HUES6 (cell line): ENCODE measurements at regions not wholly inside any gene's neighbourhood (a gene's known extent, or its start where the extent isn't known, plus 50 kb on each side); places are given as distances from the start of the nearest gene placed in this dataset.

Source experiments
- H3K27ac ChIP-seq: 2 replicates; pipeline ENCODE4 v1.7.0; 2013; ENCODE audit warnings: low read depth, mild to moderate bottlenecking, low read length, inconsistent platforms
- H3K27me3 ChIP-seq: 2 replicates; pipeline ENCODE4 v1.6.1; 2013; ENCODE audit warnings: low read length; ENCODE audit not compliant: control insufficient read depth, insufficient read depth
- H3K36me3 ChIP-seq: 2 replicates; pipeline ENCODE4 v1.6.1; 2013; ENCODE audit warnings: low read length; ENCODE audit not compliant: control insufficient read depth, insufficient read depth
- H3K4me1 ChIP-seq: 2 replicates; pipeline ENCODE4 v1.6.1; 2013; ENCODE audit warnings: low read length; ENCODE audit not compliant: control insufficient read depth, insufficient read depth
- H3K4me3 ChIP-seq: 2 replicates; pipeline ENCODE4 v1.5.1; 2013; ENCODE audit warnings: low read depth, low read length
- H3K9ac ChIP-seq: one replicate; pipeline ENCODE4 v1.6.1; 2013; ENCODE audit warnings: mild to moderate bottlenecking, low read length
- H3K9me3 ChIP-seq: 2 replicates; pipeline ENCODE4 v1.6.1; 2013; ENCODE audit warnings: low read depth, low read length; ENCODE audit not compliant: control insufficient read depth, insufficient read depth

GRCh38 chr11:30772908-30773307 lies 186.8 kb upstream of the MPPED2 start:
- no peaks in the 10 kb centered on the region for H3K9me3 ChIP-seq
- peaks cover 12% of the 10 kb centered on the region for H3K4me1 ChIP-seq
- H3K27me3 ChIP-seq: no peaks in the 10 kb centered on the region
- no peak overlapping the region for H3K4me3 ChIP-seq
- H3K27ac ChIP-seq: no peak overlapping the region
- H3K9ac ChIP-seq: no peak overlapping the region
- no peaks in the 10 kb centered on the region for H3K36me3 ChIP-seq

DNA sequence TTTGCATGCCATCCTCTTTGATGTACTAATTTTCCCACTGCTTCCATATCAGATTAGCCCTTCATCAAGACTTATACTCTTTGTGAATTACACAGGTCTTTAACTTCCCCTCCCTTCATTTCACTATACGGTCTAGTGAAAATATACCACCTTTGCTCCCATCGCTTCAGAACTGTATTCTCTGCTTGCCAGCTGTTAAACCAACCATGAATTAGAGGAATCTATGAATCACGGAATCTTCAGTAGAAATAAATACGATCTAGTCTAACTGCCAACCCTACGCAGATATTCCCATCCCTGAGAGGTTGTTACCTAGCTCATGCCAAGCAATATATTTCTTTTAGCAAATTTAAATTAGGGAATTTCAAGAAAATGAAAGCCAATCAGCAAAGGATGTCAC lies 177.8 kb upstream of the MPPED2 start:
- Histone ChIP-seq H3K27me3 (no peaks in the 10 kb centered on the region), H3K9ac (no peak overlapping the region), H3K4me3 (no peak overlapping the region), H3K36me3 (no peaks in the 10 kb centered on the region), H3K4me1 (no peaks in the 10 kb centered on the region), H3K9me3 (peaks cover 2% of the 10 kb centered on the region; the same call in 1 of the 2 replicates), H3K27ac (no peak overlapping the region)

GRCh38 chr11:30762188-30762587 lies 176.0 kb upstream of the MPPED2 start:
- Histone ChIP-seq H3K36me3 (no peaks in the 10 kb centered on the region), H3K27me3 (no peaks in the 10 kb centered on the region), H3K4me3 (no peak overlapping the region)

GRCh38 chr11:30760345-30760744 lies 174.2 kb upstream of the MPPED2 start:
- H3K9me3 ChIP-seq: peaks cover 2% of the 10 kb centered on the region; the same call in 1 of the 2 replicates
- no peak overlapping the region for H3K4me3 ChIP-seq
- no peak overlapping the region for H3K27ac ChIP-seq
- H3K9ac ChIP-seq: no peak overlapping the region
- no peaks in the 10 kb centered on the region for H3K27me3 ChIP-seq
- H3K4me1 ChIP-seq: no peaks in the 10 kb centered on the region
- H3K36me3 ChIP-seq: no peaks in the 10 kb centered on the region

More at GRCh38 chr11:30762188-30762587, 176.0 kb upstream of the MPPED2 start:
- H3K4me1 ChIP-seq: no peaks in the 10 kb centered on the region
- H3K9me3 ChIP-seq: peaks cover 2% of the 10 kb centered on the region; the same call in 1 of the 2 replicates
- no peak overlapping the region for H3K27ac ChIP-seq
- no peak overlapping the region for H3K9ac ChIP-seq

GRCh38 chr11:30758946-30759504 lies 172.9 kb upstream of the MPPED2 start:
- H3K27ac ChIP-seq: no peak overlapping the region
- no peaks in the 10 kb centered on the region for H3K27me3 ChIP-seq
- peaks cover 2% of the 10 kb centered on the region; the same call in 1 of the 2 replicates for H3K9me3 ChIP-seq
- H3K9ac ChIP-seq: no peak overlapping the region
- H3K36me3 ChIP-seq: no peaks in the 10 kb centered on the region
- no peaks in the 10 kb centered on the region for H3K4me1 ChIP-seq
- H3K4me3 ChIP-seq: no peak overlapping the region

DNA sequence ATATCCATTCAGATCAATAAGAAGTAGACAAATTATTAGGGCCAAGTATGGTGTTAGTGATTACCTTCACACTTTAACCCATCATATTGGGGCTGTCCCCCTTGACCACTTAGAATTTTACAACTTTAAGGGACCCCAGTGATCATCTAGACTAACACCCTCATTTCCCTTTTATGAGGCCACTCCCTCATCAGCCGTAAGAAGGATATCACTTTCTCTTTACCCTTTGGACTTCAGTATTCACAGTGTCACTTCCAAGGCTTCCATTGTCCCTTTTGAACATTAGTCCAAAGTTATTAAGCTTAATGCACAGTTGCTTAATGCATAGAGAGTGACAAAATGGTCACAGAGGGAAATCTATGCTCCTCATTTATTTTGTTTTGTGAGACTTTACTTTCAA lies 172.4 kb upstream of the MPPED2 start:
- Histone ChIP-seq H3K27me3 (no peaks in the 10 kb centered on the region), H3K9me3 (peaks cover 2% of the 10 kb centered on the region; the same call in 1 of the 2 replicates), H3K27ac (no peak overlapping the region), H3K4me3 (no peak overlapping the region), H3K4me1 (no peaks in the 10 kb centered on the region), H3K36me3 (no peaks in the 10 kb centered on the region), H3K9ac (no peak overlapping the region)

- H3K9me3 ChIP-seq: peaks cover under 1% of the 10 kb centered on the region; the same call in 1 of the 2 replicates
These were observed 171.9 kb upstream of the MPPED2 start for GRCh38 chr11:30758012-30758411.

GRCh38 chr11:30753994-30754393 lies 167.8 kb upstream of the MPPED2 start:
- no peak overlapping the region for H3K4me3 ChIP-seq
- no peaks in the 10 kb centered on the region for H3K36me3 ChIP-seq
- no peak overlapping the region for H3K9ac ChIP-seq
- H3K27me3 ChIP-seq: peaks cover 4% of the 10 kb centered on the region; the same call in 1 of the 2 replicates
- no peak overlapping the region for H3K27ac ChIP-seq
- H3K4me1 ChIP-seq: peaks cover 13% of the 10 kb centered on the region
- no peaks in the 10 kb centered on the region for H3K9me3 ChIP-seq

More at GRCh38 chr11:30758012-30758411, 171.9 kb upstream of the MPPED2 start:
- Histone ChIP-seq H3K4me1 (no peaks in the 10 kb centered on the region), H3K9ac (no peak overlapping the region), H3K36me3 (no peaks in the 10 kb centered on the region), H3K27me3 (no peaks in the 10 kb centered on the region), H3K27ac (no peak overlapping the region), H3K4me3 (no peak overlapping the region)

- no peak overlapping the region for H3K27ac ChIP-seq
- no peaks in the 10 kb centered on the region for H3K36me3 ChIP-seq
- no peak overlapping the region for H3K4me3 ChIP-seq
- H3K4me1 ChIP-seq: peaks cover 16% of the 10 kb centered on the region
- H3K27me3 ChIP-seq: peaks cover 5% of the 10 kb centered on the region; the same call in 1 of the 2 replicates
- no peaks in the 10 kb centered on the region for H3K9me3 ChIP-seq
- no peak overlapping the region for H3K9ac ChIP-seq
These were observed 167.4 kb upstream of the MPPED2 start for GRCh38 chr11:30753504-30753903.

- Histone ChIP-seq H3K27ac (no peak overlapping the region), H3K27me3 (peaks cover 10% of the 10 kb centered on the region; the same call in 1 of the 2 replicates)
These were observed 163.1 kb upstream of the MPPED2 start for GRCh38 chr11:30749268-30749667.

DNA sequence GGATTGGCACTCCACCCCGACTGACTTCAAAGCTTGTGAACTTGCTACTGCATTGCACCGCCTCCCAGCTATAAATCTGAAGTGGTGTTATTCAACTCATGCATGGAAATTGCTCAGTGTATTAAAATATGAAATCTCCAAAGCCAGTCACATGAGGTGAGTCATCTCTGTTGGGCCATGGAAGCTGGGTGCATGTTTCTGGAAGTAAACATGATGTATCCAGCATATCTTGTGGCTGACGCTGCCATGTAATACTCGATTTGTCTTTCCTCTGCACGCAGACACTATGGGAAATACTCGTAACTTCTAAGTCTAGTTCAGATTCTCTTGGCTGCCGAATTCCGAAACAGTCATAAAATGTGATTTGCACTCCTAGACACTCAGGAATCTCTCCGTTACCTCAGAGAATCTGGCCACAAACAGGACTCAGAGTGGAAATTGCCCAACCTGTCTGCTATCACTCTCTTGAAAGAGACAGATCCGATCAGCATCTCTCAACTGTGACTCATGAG lies 154.9 kb upstream of the MPPED2 start:
- H3K4me1 ChIP-seq: no peaks in the 10 kb centered on the region
- H3K9ac ChIP-seq: no peak overlapping the region
- H3K4me3 ChIP-seq: no peak overlapping the region
- H3K27ac ChIP-seq: no peak overlapping the region
- H3K27me3 ChIP-seq: no peaks in the 10 kb centered on the region
- H3K36me3 ChIP-seq: no peaks in the 10 kb centered on the region
- H3K9me3 ChIP-seq: no peaks in the 10 kb centered on the region

More at GRCh38 chr11:30749268-30749667, 163.1 kb upstream of the MPPED2 start:
- Histone ChIP-seq H3K9ac (no peak overlapping the region), H3K9me3 (no peaks in the 10 kb centered on the region), H3K4me1 (peaks cover 16% of the 10 kb centered on the region), H3K4me3 (no peak overlapping the region), H3K36me3 (no peaks in the 10 kb centered on the region)
